ENCODE measurements at regions not wholly inside any gene's neighbourhood (a gene's known extent, or its start where the extent isn't known, plus 50 kb on each side); places are given as distances from the start of the nearest gene placed in this dataset.

- H3K4me1 ChIP-seq (ENCODE audit: control insufficient read depth, low read length) = no peaks in the 10 kb centered on the region
- H3K9me3 ChIP-seq (ENCODE audit: control insufficient read depth, insufficient read depth, low read length) = no peaks in the 10 kb centered on the region; the same call in 1 of the 2 replicates
- no peaks in the 10 kb centered on the region for H4K20me1 ChIP-seq (ENCODE audit: control insufficient read depth, insufficient read depth, low read depth, low read length)
- H3K27me3 ChIP-seq (ENCODE audit: control insufficient read depth, low read length) = no peaks in the 10 kb centered on the region
- no peaks in the 10 kb centered on the region for H3K79me2 ChIP-seq (ENCODE audit: control insufficient read depth, low read length)
- H3K4me2 ChIP-seq (ENCODE audit: low read length) = no peak overlapping the region
- H3F3A ChIP-seq (ENCODE audit: control insufficient read depth, insufficient read depth) = no peaks in the 10 kb centered on the region
- TF ChIP-seq EZH2phosphoT487 (IDR thresholded peaks at IDR 0.05; ENCODE audit: borderline replicate concordance, low read length) (no peak), CTCF (IDR thresholded peaks at IDR 0.05; ENCODE audit: low read depth, low read length, poor library complexity, severe bottlenecking) (no peak)
- no peaks in the 10 kb centered on the region for H3K36me3 ChIP-seq (ENCODE audit: control insufficient read depth, low read length)
- no peaks in the 10 kb centered on the region for H3K9me2 ChIP-seq (replicated peaks; ENCODE audit: control insufficient read depth, low read length)
- no peak overlapping the region for H3K27ac ChIP-seq (ENCODE audit: low read depth, low read length)
- H3K4me3 ChIP-seq (ENCODE audit: low read length) = no peak overlapping the region
Observed at GRCh38 chr5:2125171-2125900, 242.6 kb upstream of the IRX4 start.

GRCh38 chr5:2124434-2125170, 241.9 kb upstream of the IRX4 start:
- no peaks in the 10 kb centered on the region for H3F3A ChIP-seq (ENCODE audit: control insufficient read depth, insufficient read depth)
- no peaks in the 10 kb centered on the region for H3K9me2 ChIP-seq (replicated peaks; ENCODE audit: control insufficient read depth, low read length)
- TF ChIP-seq EZH2phosphoT487 (IDR thresholded peaks at IDR 0.05; ENCODE audit: borderline replicate concordance, low read length) (no peak), CTCF (IDR thresholded peaks at IDR 0.05; ENCODE audit: low read depth, low read length, poor library complexity, severe bottlenecking) (no peak)
- no peaks in the 10 kb centered on the region; the same call in 1 of the 2 replicates for H3K9me3 ChIP-seq (ENCODE audit: control insufficient read depth, insufficient read depth, low read length)
- H3K4me3 ChIP-seq (ENCODE audit: low read length) = no peak overlapping the region
- no peaks in the 10 kb centered on the region for H3K79me2 ChIP-seq (ENCODE audit: control insufficient read depth, low read length)
- no peak overlapping the region for H3K27ac ChIP-seq (ENCODE audit: low read depth, low read length)
- H4K20me1 ChIP-seq (ENCODE audit: control insufficient read depth, insufficient read depth, low read depth, low read length) = no peaks in the 10 kb centered on the region
- no peaks in the 10 kb centered on the region for H3K27me3 ChIP-seq (ENCODE audit: control insufficient read depth, low read length)
- H3K4me1 ChIP-seq (ENCODE audit: control insufficient read depth, low read length) = no peaks in the 10 kb centered on the region
- H3K4me2 ChIP-seq (ENCODE audit: low read length) = no peak overlapping the region
- H3K36me3 ChIP-seq (ENCODE audit: control insufficient read depth, low read length) = no peaks in the 10 kb centered on the region

GRCh38 chr5:2123874-2124273, 241.1 kb upstream of the IRX4 start:
- no peak overlapping the region for H3K27ac ChIP-seq (ENCODE audit: low read depth, low read length)
- TF ChIP-seq CTCF (IDR thresholded peaks at IDR 0.05; ENCODE audit: low read depth, low read length, poor library complexity, severe bottlenecking) = no peak
- TF ChIP-seq EZH2phosphoT487 (IDR thresholded peaks at IDR 0.05; ENCODE audit: borderline replicate concordance, low read length) = no peak
- no peaks in the 10 kb centered on the region for H3K27me3 ChIP-seq (ENCODE audit: control insufficient read depth, low read length)
- no peaks in the 10 kb centered on the region for H3K79me2 ChIP-seq (ENCODE audit: control insufficient read depth, low read length)
- no peak overlapping the region for H3K4me3 ChIP-seq (ENCODE audit: low read length)
- no peaks in the 10 kb centered on the region for H4K20me1 ChIP-seq (ENCODE audit: control insufficient read depth, insufficient read depth, low read depth, low read length)
- H3K9me2 ChIP-seq (replicated peaks; ENCODE audit: control insufficient read depth, low read length) = no peaks in the 10 kb centered on the region
- H3K4me1 ChIP-seq (ENCODE audit: control insufficient read depth, low read length) = no peaks in the 10 kb centered on the region
- H3F3A ChIP-seq (ENCODE audit: control insufficient read depth, insufficient read depth) = no peaks in the 10 kb centered on the region
- no peak overlapping the region for H3K4me2 ChIP-seq (ENCODE audit: low read length)
- H3K9me3 ChIP-seq (ENCODE audit: control insufficient read depth, insufficient read depth, low read length) = no peaks in the 10 kb centered on the region; the same call in 1 of the 2 replicates
- H3K36me3 ChIP-seq (ENCODE audit: control insufficient read depth, low read length) = no peaks in the 10 kb centered on the region

All from DOHH2 (cell line).